Mucosa of descending colon (tissue), 3 donors: ENCODE measurements at regions not wholly inside any gene's neighbourhood (a gene's known extent, or its start where the extent isn't known, plus 50 kb on each side); places are given as distances from the start of the nearest gene placed in this dataset.

Experiments
- ATAC-seq: fragments of 200-7000 bp; cut with Tn5 transposase; one replicate; pipeline ENCODE4 v1.9.1; 2020; ENCODE audit warnings: mild to moderate bottlenecking, moderate library complexity
- DNase-seq, 3 donors: peaks; one replicate each; pipeline ENCODE4 v3.0.0-alpha.2; 2020
- H3K36me3 ChIP-seq: fragments of 200-600 bp; one replicate; pipeline ENCODE4 v1.8.0; 2021; ENCODE audit warnings: low read depth, mild to moderate bottlenecking
- H3K4me1 ChIP-seq: fragments of 200-600 bp; one replicate; pipeline ENCODE4 v1.8.0; 2021; ENCODE audit warnings: low read depth, mild to moderate bottlenecking
- H3K4me3 ChIP-seq: fragments of 200-600 bp; one replicate; pipeline ENCODE4 v1.8.0; 2021; ENCODE audit warnings: mild to moderate bottlenecking
- H3K9me3 ChIP-seq: fragments of 200-600 bp; one replicate; pipeline ENCODE4 v1.8.0; 2021; ENCODE audit warnings: mild to moderate bottlenecking
- CTCF ChIP-seq: fragments of 200-600 bp; IDR thresholded peaks from one replicate; pipeline ENCODE4 v1.8.0; 2022; ENCODE audit warnings: antibody characterized with exemption, mild to moderate bottlenecking
- intact Hi-C, 2 donors: fragments of 100-400 bp; cut with DNase I in 1 of 2; cut with micrococcal nuclease in 1 of 2; formaldehyde crosslinking; loops; one replicate each; pipeline versions ENCODE4 v1.11.0 to v1.11.1; 2022; cut with DNase I, micrococcal nuclease
- donor health status: DM: no; HTN: no; CAD: no; lungs with moderate emphysema.
- donor health status: DM: no; HTN: no; CAD: no.
- donor health status: DM: no; HTN: yes; CAD: no.

DNA sequence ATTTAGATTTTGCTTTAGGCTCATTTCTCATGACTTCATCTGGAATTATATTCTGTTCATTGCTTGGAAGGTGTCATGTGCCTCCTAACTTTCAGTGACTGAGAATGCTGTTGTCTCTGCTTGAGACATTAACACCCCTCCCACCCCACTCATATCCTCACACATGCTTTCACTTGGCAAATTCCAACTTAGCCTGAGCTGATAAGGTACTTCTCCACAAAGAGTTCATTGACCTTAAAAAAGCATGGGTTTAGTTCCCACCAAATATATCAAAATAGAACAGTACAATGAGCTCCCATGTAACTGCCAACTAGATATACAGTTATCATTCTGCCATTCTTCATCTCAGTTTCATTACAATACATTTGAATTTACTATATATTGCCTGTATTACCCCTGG lies 576.5 kb upstream of the ADGRL2 start:
- no peak for ATAC-seq

DNA sequence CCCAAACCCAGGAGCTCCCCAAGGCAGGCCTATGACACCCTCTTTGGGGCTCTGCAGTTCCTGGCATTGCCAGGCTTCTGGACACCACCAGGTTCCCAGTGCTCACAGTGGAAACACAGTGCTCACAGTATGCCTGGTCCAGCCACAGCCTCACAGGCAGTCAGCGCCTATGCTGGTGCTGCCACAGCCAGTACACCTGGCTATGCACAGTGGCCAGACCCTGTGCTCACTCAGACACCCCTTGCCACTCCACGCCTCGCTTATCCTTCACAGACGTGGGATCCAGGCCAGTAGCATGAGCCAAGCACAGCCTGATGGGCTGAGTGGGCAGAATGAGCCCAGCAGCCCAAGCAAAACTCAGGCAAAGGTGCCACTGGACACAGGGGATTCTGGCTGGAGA lies 579.2 kb upstream of the ADGRL2 start:
- Histone ChIP-seq H3K9me3 (no peaks in the 10 kb centered on the region), H3K4me1 (no peaks in the 10 kb centered on the region), H3K4me3 (no peak overlapping the region), H3K36me3 (no peaks in the 10 kb centered on the region)
- DNase-seq (no peak), ATAC-seq (no peak)
- no peak for TF ChIP-seq CTCF
- intact Hi-C loops, result no loop called here

More for the DNA sequence above, 576.5 kb upstream of the ADGRL2 start:
- H3K4me3 ChIP-seq, result no peak overlapping the region
- intact Hi-C loops, result no loop called here
- H3K4me1 ChIP-seq, result no peaks in the 10 kb centered on the region
- no peaks in the 10 kb centered on the region for H3K36me3 ChIP-seq
- no peaks in the 10 kb centered on the region for H3K9me3 ChIP-seq
- DNase-seq, result no peak
- TF ChIP-seq CTCF, result no peak

DNA sequence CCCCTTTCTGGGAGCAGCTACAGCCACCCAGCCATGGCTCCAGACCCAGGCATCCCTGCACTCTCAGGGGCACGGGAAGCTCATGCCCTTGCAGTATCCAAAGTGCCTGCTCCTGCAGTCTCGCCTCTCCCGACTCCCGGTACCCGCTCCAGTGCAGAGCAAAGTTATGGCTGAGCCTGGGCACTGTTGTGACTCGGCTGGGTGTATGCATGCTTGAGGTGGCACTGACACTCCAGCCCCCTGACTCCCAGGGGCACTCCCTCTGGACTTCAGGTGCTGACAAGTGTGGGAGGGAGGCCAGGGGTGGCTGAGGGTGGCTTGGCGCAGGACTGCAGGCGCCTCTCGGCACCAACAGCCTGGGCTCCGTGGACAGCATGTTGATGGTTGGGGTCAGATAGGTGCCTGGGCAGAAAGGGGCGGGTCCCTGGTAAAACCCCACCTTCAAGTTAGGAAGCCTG lies 580.1 kb upstream of the ADGRL2 start:
- no peaks in the 10 kb centered on the region for H3K36me3 ChIP-seq
- DNase-seq (peak in 1 of 3 donors; percentile 28), ATAC-seq (no peak)
- H3K4me1 ChIP-seq, result no peaks in the 10 kb centered on the region
- intact Hi-C loops, result no loop called here
- no peak for TF ChIP-seq CTCF
- H3K4me3 ChIP-seq, result no peak overlapping the region
- no peaks in the 10 kb centered on the region for H3K9me3 ChIP-seq

DNA sequence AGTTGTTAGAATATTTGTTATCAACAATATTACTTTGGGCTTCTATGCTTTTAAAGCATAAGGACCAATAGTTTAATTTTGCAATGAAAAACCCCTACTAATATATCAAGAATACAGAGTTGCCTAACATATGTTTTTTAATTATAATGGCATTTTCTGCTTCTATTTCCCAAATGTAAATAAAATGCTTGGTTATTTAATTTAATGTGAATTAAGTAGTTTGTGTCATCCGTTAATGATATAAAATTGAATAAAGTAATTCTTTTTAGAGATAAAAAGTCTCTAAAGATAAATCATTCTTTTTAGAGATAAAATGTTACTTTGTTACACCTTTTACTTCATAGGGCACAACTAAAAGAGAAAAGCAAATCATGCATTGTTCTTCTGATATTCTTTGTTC lies 583.7 kb upstream of the ADGRL2 start:
- Histone ChIP-seq H3K9me3 (no peaks in the 10 kb centered on the region), H3K4me3 (no peak overlapping the region), H3K4me1 (no peaks in the 10 kb centered on the region), H3K36me3 (no peaks in the 10 kb centered on the region)
- no peak for TF ChIP-seq CTCF
- DNase-seq (no peak), ATAC-seq (no peak)
- intact Hi-C loops, result no loop called here

DNA sequence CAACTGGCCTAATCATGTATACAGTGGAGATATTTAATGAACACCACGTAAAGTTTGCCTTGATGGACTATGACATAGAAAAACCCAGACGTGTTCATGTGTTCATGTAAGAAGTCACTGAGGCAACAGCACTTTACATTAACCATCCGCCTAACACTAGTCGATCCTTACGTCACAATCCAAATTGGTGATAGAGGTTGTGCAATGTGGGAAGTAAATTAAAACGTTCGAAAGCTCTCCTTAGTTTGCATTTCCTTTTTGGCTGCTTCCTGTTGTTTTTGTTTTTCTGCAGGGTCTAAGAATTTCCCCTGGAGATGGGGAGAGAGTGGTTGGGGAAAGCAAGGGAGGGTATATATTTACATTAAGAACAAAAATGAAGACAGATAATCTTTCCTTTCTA lies 587.5 kb upstream of the ADGRL2 start:
- H3K4me1 ChIP-seq, result no peaks in the 10 kb centered on the region
- no peak overlapping the region for H3K4me3 ChIP-seq
- no peak for ATAC-seq
- no peak for DNase-seq
- TF ChIP-seq CTCF, result no peak
- no peaks in the 10 kb centered on the region for H3K36me3 ChIP-seq
- intact Hi-C loops, result no loop called here
- H3K9me3 ChIP-seq, result no peaks in the 10 kb centered on the region

DNA sequence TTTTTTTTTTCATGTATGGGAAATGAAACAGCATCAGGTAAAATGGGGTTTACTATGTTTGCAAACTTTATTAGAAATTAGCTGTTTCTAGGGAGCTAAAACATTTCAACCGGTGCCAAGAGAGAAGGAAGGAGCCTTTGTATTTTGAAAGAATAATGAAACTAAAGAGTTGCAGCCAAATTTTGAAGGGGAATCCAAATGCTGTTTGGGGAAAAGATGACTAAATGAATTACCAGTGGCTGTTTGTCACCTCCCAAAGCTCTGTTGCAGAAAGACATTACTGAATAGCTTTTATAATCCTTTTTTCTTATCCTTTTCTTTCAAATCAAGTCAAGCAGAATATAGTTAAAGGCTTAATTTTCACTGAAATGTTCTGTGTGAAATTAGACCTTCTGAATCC lies 591.3 kb upstream of the ADGRL2 start:
- intact Hi-C loops, result no loop called here
- H3K9me3 ChIP-seq, result no peaks in the 10 kb centered on the region
- DNase-seq (no peak), ATAC-seq (no peak)
- no peaks in the 10 kb centered on the region for H3K36me3 ChIP-seq
- TF ChIP-seq CTCF, result no peak
- H3K4me3 ChIP-seq, result no peak overlapping the region
- no peaks in the 10 kb centered on the region for H3K4me1 ChIP-seq
